SK-N-SH treated with all-trans-retinoic acid at 6 μM for 48 hours (cell line): ENCODE measurements at regions not wholly inside any gene's neighbourhood (a gene's known extent, or its start where the extent isn't known, plus 50 kb on each side); places are given as distances from the start of the nearest gene placed in this dataset.

Experiments used
- ARNTL ChIP-seq: fragments of 450-650 bp; formaldehyde crosslinking; IDR thresholded peaks from 2 replicates; pipeline ENCODE4 v1.5.0; 2020; ENCODE audit warnings: low read depth, mild to moderate bottlenecking, moderate library complexity, borderline replicate concordance
- CREB5 ChIP-seq: fragments of 250-450 bp; sonication (Bioruptor Pico); IDR thresholded peaks from 2 replicates; pipeline ENCODE4 v1.5.1; 2020; ENCODE audit warnings: low read depth, mild to moderate bottlenecking, moderate library complexity
- GLIS3 ChIP-seq: fragments of 250-450 bp; sonication (Bioruptor Pico); IDR thresholded peaks from 2 replicates; pipeline ENCODE4 v1.5.0; 2020; ENCODE audit warnings: mild to moderate bottlenecking, moderate library complexity
- OSR1 ChIP-seq: fragments of 250-450 bp; sonication (Bioruptor Pico); IDR thresholded peaks from 2 replicates; pipeline ENCODE4 v1.8.0; 2022; ENCODE audit warnings: moderate library complexity, mild to moderate bottlenecking, inconsistent platforms
- PATZ1 ChIP-seq: fragments of 250-450 bp; sonication (Bioruptor Pico); IDR thresholded peaks from 2 replicates; pipeline ENCODE4 v1.8.0; 2020; ENCODE audit warnings: mild to moderate bottlenecking, moderate library complexity, borderline replicate concordance
- RARB ChIP-seq: fragments of 250-450 bp; sonication (Bioruptor Pico); IDR thresholded peaks from 2 replicates; pipeline ENCODE4 v1.8.0; 2021; ENCODE audit warnings: mild to moderate bottlenecking, moderate library complexity
- TOX ChIP-seq: fragments of 250-450 bp; sonication (Bioruptor Pico); IDR thresholded peaks from 2 replicates; pipeline ENCODE4 v1.8.0; 2021; ENCODE audit warnings: mild to moderate bottlenecking, moderate library complexity, borderline replicate concordance
- ZFP30 ChIP-seq: fragments of 450-650 bp; formaldehyde crosslinking; IDR thresholded peaks from 2 replicates; pipeline ENCODE4 v1.5.0; 2022; ENCODE audit warnings: mild to moderate bottlenecking, moderate library complexity
- ZNF70 ChIP-seq: fragments of 450-650 bp; formaldehyde crosslinking; IDR thresholded peaks from 2 replicates; pipeline ENCODE4 v1.5.0; 2020; ENCODE audit warnings: mild to moderate bottlenecking, moderate library complexity

GRCh38 chrX:6407542-6407941 is 127.4 kb downstream of the VCX3A start:
- TF ChIP-seq TOX (CRISPR knock-in tag) (no peak), PATZ1 (no peak), OSR1 (CRISPR knock-in tag) (no peak), ZFP30 (no peak), RARB (CRISPR knock-in tag) (no peak), ZNF70 (CRISPR knock-in tag) (no peak), GLIS3 (CRISPR knock-in tag) (no peak), CREB5 (CRISPR knock-in tag) (no peak), ARNTL (CRISPR knock-in tag) (no peak)
